ENCODE measurements at regions not wholly inside any gene's neighbourhood (a gene's known extent, or its start where the extent isn't known, plus 50 kb on each side); places are given as distances from the start of the nearest gene placed in this dataset.
"Not testable (repeated sequence)": the region's sequence is repeated elsewhere in the genome, so short reads cannot be mapped to it uniquely, and the experiment has no call there.

- no peak for TF ChIP-seq CTCF (IDR thresholded peaks at IDR 0.05; ENCODE audit: partially characterized antibody, unreplicated experiment)
- H3K36me3 Mint-ChIP-seq (ENCODE audit: unreplicated experiment): peaks cover 24% of the 10 kb centered on the region
- peaks cover 6% of the 10 kb centered on the region for H3K4me1 Mint-ChIP-seq (ENCODE audit: low read depth, unreplicated experiment)
- peak overlapping the region; percentile 49 for H3K4me3 Mint-ChIP-seq (ENCODE audit: unreplicated experiment)
- peaks cover 10% of the 10 kb centered on the region for H3K27me3 Mint-ChIP-seq (ENCODE audit: unreplicated experiment)
- H3K9me3 Mint-ChIP-seq (ENCODE audit: unreplicated experiment): peaks cover 18% of the 10 kb centered on the region
- DNase-seq: no peak
- peak overlapping the region; percentile 92 for H3K27ac Mint-ChIP-seq (ENCODE audit: unreplicated experiment)
Measured at GRCh38 chr14:61145034-61145902, 135.9 kb downstream of the TMEM30B start.

DNA sequence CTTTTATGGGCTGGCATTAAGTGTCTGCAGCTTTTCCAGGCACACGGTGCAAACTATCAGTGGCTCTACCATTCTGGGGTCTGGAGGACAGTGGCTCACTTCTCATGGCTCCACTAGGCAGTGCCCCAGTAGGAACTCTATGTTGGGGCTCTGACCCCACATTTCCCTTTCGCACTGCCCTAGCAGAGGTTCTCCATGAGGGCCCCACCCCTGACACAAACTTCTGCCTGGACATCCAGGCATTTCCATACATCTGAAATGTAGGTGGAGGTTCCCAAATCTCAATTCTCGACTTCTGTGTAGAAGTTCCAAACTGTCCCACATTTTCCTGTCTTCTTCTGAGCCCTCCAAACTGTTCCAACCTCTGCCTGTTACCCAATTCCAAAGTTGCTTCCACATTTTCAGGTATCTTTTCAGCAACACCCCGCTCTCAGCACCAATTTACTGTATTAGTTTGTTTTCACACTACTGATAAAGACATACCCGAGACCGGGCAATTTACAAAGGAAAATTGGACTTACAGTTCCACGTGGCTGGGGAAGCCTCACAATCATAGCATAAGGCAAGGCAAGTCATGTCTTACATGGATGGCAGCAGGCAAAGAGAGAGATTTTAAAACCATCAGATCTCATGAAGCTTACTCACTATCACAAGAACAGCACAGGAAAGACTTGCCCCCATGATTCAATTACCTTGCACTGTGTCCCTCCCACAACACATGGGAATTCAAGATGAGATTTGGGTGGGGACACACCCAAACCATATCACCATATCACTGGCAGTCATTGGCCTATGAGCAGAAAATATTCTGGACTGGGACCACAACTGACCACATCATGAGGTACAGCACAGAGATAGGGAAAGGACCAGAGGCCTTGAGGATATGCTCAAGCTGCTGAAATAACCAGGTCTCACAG, 136.8 kb downstream of the TMEM30B start:
- Mint-ChIP-seq H3K4me3 (ENCODE audit: unreplicated experiment) (peak overlapping the region; percentile 30), H3K9me3 (ENCODE audit: unreplicated experiment) (peaks cover 16% of the 10 kb centered on the region), H3K27ac (ENCODE audit: unreplicated experiment) (peak overlapping the region; percentile 48), H3K36me3 (ENCODE audit: unreplicated experiment) (peaks cover 29% of the 10 kb centered on the region)
- not testable (repeated sequence) for DNase-seq; H3K4me1 Mint-ChIP-seq (ENCODE audit: low read depth, unreplicated experiment); H3K27me3 Mint-ChIP-seq (ENCODE audit: unreplicated experiment)

DNA sequence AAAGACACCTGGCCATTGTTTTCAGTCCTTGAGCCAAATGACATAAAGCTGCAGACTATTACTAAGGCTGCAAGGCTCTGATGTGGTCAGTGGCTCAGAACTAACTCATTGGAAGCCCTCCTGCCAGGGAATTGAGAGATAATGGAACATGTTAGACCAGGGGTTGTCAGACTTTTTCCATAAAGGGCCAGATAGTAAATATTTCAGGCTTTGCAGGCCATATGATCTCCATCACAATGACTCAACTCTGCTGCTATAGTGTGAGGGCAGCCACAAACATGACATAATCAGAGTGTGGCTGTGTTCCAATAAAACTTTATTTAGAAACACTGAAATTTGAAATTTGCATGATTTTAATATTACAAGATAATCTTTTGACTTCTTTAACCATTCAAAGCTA, 140.3 kb downstream of the TMEM30B start:
- no peak for TF ChIP-seq CTCF (IDR thresholded peaks at IDR 0.05; ENCODE audit: partially characterized antibody, unreplicated experiment)
- no peak overlapping the region for H3K4me3 Mint-ChIP-seq (ENCODE audit: unreplicated experiment)
- H3K27ac Mint-ChIP-seq (ENCODE audit: unreplicated experiment): no peak overlapping the region
- peaks cover 8% of the 10 kb centered on the region for H3K27me3 Mint-ChIP-seq (ENCODE audit: unreplicated experiment)
- peaks cover 2% of the 10 kb centered on the region for H3K4me1 Mint-ChIP-seq (ENCODE audit: low read depth, unreplicated experiment)
- DNase-seq: no peak
- peaks cover 31% of the 10 kb centered on the region for H3K9me3 Mint-ChIP-seq (ENCODE audit: unreplicated experiment)
- peaks cover 61% of the 10 kb centered on the region for H3K36me3 Mint-ChIP-seq (ENCODE audit: unreplicated experiment)

DNA sequence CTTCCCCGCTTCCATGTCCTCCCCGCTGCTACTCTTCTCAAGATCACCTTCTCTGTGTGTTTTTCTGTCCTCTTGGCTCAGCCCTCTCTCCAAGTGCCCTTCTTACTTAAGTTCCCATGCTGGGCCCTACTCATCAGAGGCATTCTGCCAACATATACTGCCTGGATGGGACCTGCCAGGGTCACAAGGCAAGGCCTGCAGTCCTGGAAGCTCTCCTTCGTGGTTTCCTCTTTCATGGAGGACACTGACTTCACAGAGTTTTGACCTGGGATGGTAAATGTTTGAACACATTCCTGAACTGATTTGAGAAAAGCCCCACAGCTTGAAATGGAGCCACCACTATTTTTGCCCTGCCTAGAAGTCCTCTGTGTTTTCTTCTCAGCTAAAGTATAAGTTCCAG, 140.9 kb downstream of the TMEM30B start:
- H3K36me3 Mint-ChIP-seq (ENCODE audit: unreplicated experiment): peaks cover 65% of the 10 kb centered on the region
- no peak for DNase-seq
- peaks cover 8% of the 10 kb centered on the region for H3K27me3 Mint-ChIP-seq (ENCODE audit: unreplicated experiment)
- H3K4me1 Mint-ChIP-seq (ENCODE audit: low read depth, unreplicated experiment): peaks cover 2% of the 10 kb centered on the region
- TF ChIP-seq CTCF (IDR thresholded peaks at IDR 0.05; ENCODE audit: partially characterized antibody, unreplicated experiment): no peak
- peaks cover 29% of the 10 kb centered on the region for H3K9me3 Mint-ChIP-seq (ENCODE audit: unreplicated experiment)
- no peak overlapping the region for H3K4me3 Mint-ChIP-seq (ENCODE audit: unreplicated experiment)
- H3K27ac Mint-ChIP-seq (ENCODE audit: unreplicated experiment): no peak overlapping the region

- TF ChIP-seq CTCF (IDR thresholded peaks at IDR 0.05; ENCODE audit: partially characterized antibody, unreplicated experiment): no peak
- peaks cover 61% of the 10 kb centered on the region for H3K36me3 Mint-ChIP-seq (ENCODE audit: unreplicated experiment)
- H3K27ac Mint-ChIP-seq (ENCODE audit: unreplicated experiment): peak overlapping the region; percentile 28
- peaks cover 20% of the 10 kb centered on the region for H3K9me3 Mint-ChIP-seq (ENCODE audit: unreplicated experiment)
- DNase-seq: no peak
- no peak overlapping the region for H3K4me3 Mint-ChIP-seq (ENCODE audit: unreplicated experiment)
- H3K4me1 Mint-ChIP-seq (ENCODE audit: low read depth, unreplicated experiment): no peaks in the 10 kb centered on the region
- peaks cover 4% of the 10 kb centered on the region for H3K27me3 Mint-ChIP-seq (ENCODE audit: unreplicated experiment)
Measured at GRCh38 chr14:61139006-61139599, 142.0 kb downstream of the TMEM30B start.
